Nephron progenitor cell (in vitro differentiated cells): ENCODE measurements at regions not wholly inside any gene's neighbourhood (a gene's known extent, or its start where the extent isn't known, plus 50 kb on each side); places are given as distances from the start of the nearest gene placed in this dataset.

Source experiments
- DNase-seq: peaks from one replicate; pipeline ENCODE4 v3.0.0; 2021
- H3K27ac Mint-ChIP-seq: 2 replicates; pipeline ENCODE4 v1.8.0; 2021; ENCODE audit warnings: mild to moderate bottlenecking, moderate library complexity, mixed read lengths
- H3K27me3 Mint-ChIP-seq: 2 replicates; pipeline ENCODE4 v1.8.0; 2021; ENCODE audit warnings: mild to moderate bottlenecking, low read depth, mixed read lengths; ENCODE audit not compliant: poor library complexity
- H3K36me3 Mint-ChIP-seq: 2 replicates; pipeline ENCODE4 v1.8.0; 2021; ENCODE audit warnings: low read depth, mixed read lengths
- H3K4me1 Mint-ChIP-seq: 2 replicates; pipeline ENCODE4 v1.8.0; 2021; ENCODE audit warnings: mixed read lengths
- H3K4me3 Mint-ChIP-seq: 2 replicates; pipeline ENCODE4 v1.8.0; 2021; ENCODE audit warnings: mild to moderate bottlenecking, moderate library complexity, mixed read lengths
- H3K9me3 Mint-ChIP-seq: 2 replicates; pipeline ENCODE4 v1.8.0; 2021; ENCODE audit warnings: mild to moderate bottlenecking, moderate library complexity, mixed read lengths
- TF ChIP-seq, protein P1 (sequence below): fragments of 200-600 bp; sonication (generic); IDR thresholded peaks from 2 replicates; pipeline ENCODE4 v1.5.0; 2021; ENCODE audit warnings: antibody characterized with exemption

GRCh38 chr5:164844348-164844747 is 1338.9 kb downstream of the MAT2B start:
- Mint-ChIP-seq H3K4me3 (no peak overlapping the region), H3K36me3 (no peaks in the 10 kb centered on the region), H3K9me3 (peaks cover 11% of the 10 kb centered on the region), H3K27ac (no peak overlapping the region), H3K27me3 (no peaks in the 10 kb centered on the region), H3K4me1 (no peaks in the 10 kb centered on the region)
- no peak for DNase-seq
- TF ChIP-seq, protein P1, sequence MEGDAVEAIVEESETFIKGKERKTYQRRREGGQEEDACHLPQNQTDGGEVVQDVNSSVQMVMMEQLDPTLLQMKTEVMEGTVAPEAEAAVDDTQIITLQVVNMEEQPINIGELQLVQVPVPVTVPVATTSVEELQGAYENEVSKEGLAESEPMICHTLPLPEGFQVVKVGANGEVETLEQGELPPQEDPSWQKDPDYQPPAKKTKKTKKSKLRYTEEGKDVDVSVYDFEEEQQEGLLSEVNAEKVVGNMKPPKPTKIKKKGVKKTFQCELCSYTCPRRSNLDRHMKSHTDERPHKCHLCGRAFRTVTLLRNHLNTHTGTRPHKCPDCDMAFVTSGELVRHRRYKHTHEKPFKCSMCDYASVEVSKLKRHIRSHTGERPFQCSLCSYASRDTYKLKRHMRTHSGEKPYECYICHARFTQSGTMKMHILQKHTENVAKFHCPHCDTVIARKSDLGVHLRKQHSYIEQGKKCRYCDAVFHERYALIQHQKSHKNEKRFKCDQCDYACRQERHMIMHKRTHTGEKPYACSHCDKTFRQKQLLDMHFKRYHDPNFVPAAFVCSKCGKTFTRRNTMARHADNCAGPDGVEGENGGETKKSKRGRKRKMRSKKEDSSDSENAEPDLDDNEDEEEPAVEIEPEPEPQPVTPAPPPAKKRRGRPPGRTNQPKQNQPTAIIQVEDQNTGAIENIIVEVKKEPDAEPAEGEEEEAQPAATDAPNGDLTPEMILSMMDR: no peak

DNA sequence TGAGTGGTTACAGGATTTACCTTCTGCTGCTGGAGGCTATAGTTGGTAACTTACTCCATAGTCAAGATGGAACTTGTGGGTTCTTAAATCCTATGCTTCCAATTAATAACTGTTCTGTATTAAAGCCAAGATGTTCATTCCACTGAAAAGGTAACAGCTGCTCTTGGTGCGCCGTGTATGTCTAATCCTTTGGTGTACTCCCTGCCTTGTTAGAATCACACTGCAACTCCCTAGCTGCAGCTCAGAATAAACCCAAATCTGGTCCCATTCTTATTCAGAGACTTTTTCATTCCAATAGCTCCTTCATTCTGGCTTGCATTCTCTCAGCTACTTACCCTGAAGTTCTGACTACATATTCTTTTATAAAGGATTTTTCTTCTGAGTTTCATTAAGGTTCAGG is 1355.5 kb downstream of the MAT2B start:
- Mint-ChIP-seq H3K4me3 (no peak overlapping the region), H3K9me3 (no peaks in the 10 kb centered on the region), H3K27ac (no peak overlapping the region), H3K27me3 (no peaks in the 10 kb centered on the region), H3K36me3 (no peaks in the 10 kb centered on the region), H3K4me1 (peaks cover 18% of the 10 kb centered on the region)
- no peak for DNase-seq
- TF ChIP-seq, protein P1: no peak

- no peak for DNase-seq
These were observed 1356.2 kb downstream of the MAT2B start for GRCh38 chr5:164861610-164862009.

DNA sequence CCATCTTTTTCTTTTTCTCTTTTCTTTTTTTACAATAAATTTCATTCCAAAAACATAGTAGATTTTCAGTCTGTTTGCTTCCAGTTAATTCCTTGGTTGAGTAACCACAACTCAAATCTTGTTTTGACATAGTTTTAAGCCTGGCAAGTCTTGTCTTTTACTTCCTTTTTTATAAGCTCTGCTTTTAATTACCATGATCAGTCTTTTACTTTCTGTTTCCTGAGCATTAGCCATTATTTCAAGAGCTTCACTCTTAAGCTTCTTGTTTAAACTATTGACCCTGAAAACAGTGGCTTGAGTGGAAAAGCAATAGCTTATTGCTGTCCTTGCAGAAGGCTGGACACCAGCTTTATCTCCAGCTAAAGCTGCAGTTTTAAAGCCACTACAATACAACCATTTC is 1363.3 kb downstream of the MAT2B start:
- Mint-ChIP-seq H3K4me3 (no peak overlapping the region), H3K27me3 (no peaks in the 10 kb centered on the region), H3K27ac (peak overlapping the region; percentile 11), H3K9me3 (no peaks in the 10 kb centered on the region), H3K4me1 (peaks cover 4% of the 10 kb centered on the region), H3K36me3 (no peaks in the 10 kb centered on the region)
- TF ChIP-seq, protein P1: no peak
- no peak for DNase-seq

More at GRCh38 chr5:164861610-164862009, 1356.2 kb downstream of the MAT2B start:
- Mint-ChIP-seq H3K4me1 (peaks cover 12% of the 10 kb centered on the region), H3K27me3 (no peaks in the 10 kb centered on the region), H3K27ac (no peak overlapping the region), H3K9me3 (no peaks in the 10 kb centered on the region), H3K36me3 (no peaks in the 10 kb centered on the region), H3K4me3 (no peak overlapping the region)
- TF ChIP-seq, protein P1: no peak

- no peaks in the 10 kb centered on the region for H3K36me3 Mint-ChIP-seq
- H3K27me3 Mint-ChIP-seq: no peaks in the 10 kb centered on the region
- H3K27ac Mint-ChIP-seq: no peak overlapping the region
- TF ChIP-seq, protein P1: no peak
- peaks cover 4% of the 10 kb centered on the region for H3K4me1 Mint-ChIP-seq
- no peak overlapping the region for H3K4me3 Mint-ChIP-seq
- H3K9me3 Mint-ChIP-seq: peaks cover 3% of the 10 kb centered on the region
- no peak for DNase-seq
These were observed 1363.9 kb downstream of the MAT2B start for GRCh38 chr5:164869325-164869724.

DNA sequence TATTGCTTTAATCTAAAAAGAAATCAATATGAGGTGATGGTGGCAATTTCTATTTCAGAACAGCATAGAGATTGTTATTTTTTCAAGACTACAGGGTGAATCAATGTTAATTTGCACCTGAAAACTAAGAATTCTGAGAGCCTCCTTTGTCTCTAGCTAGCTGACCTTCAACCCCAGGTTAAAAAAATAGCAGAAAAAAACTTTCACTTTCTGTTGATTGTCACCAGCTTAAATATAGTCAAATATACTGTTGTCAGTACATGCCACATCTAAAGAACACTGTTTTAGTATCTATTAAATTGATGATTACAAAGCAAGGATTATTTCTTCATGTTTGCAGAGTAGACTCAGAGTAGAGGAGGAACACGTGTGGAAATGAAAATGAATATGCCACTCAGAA is 1371.4 kb downstream of the MAT2B start:
- Mint-ChIP-seq H3K27ac (no peak overlapping the region), H3K4me1 (no peaks in the 10 kb centered on the region), H3K36me3 (no peaks in the 10 kb centered on the region), H3K9me3 (peaks cover 26% of the 10 kb centered on the region), H3K4me3 (no peak overlapping the region), H3K27me3 (no peaks in the 10 kb centered on the region)
- DNase-seq: no peak
- TF ChIP-seq, protein P1: no peak
